Transverse colon (tissue), 4 donors: ENCODE measurements at regions not wholly inside any gene's neighbourhood (a gene's known extent, or its start where the extent isn't known, plus 50 kb on each side); places are given as distances from the start of the nearest gene placed in this dataset.

ENCODE experiments used
- EP300 ChIP-seq: sonication (generic); formaldehyde crosslinking; IDR thresholded peaks from one replicate; pipeline ENCODE4 v1.6.1; 2017; ENCODE audit warnings: antibody characterized with exemption, low read depth
- POLR2A ChIP-seq: fragments of 450-650 bp; IDR thresholded peaks from one replicate; pipeline ENCODE4 v1.6.1; 2016; ENCODE audit warnings: antibody characterized with exemption, mild to moderate bottlenecking, moderate library complexity
- POLR2AphosphoS5 ChIP-seq, 3 donors: sonication (generic); formaldehyde crosslinking; IDR thresholded peaks; one replicate each; pipeline ENCODE4 v1.6.1; 2016; ENCODE audit warnings: antibody characterized with exemption in 3 of 3
- TF ChIP-seq, protein P1 (sequence below), 5 experiments: fragments of 200-600 bp in 3 of 5; fragments of 450-650 bp in 2 of 5; sonication (generic) in 3 of 5; IDR thresholded peaks; 1 replicate in 2 of 5; 2 replicates in 3 of 5; pipeline ENCODE4 v1.5.1; 2016 to 2017; ENCODE audit warnings: antibody characterized with exemption in 5 of 5, inconsistent platforms in 3 of 5, mild to moderate bottlenecking in 2 of 5, moderate library complexity in 1 of 5

DNA sequence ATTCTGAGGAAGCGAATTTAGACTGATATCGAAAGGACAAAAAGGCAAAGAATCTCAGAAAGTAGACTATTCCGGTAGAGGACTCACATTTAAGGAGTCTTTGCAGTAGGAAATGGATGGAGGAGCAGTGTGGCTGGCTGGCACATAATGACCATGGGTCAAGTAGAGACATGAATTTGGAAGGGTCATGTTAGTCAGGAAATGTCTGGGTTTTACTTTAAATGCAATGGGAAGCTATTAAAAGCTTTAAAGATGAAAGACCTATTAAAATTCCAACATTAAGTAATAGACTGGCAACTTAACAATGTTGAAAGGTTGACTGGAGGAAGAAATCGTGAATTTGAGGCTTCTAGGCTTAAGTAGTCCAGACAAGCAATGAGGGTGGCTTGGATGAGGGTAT, 90.0 kb upstream of the SEMA3C start:
- TF ChIP-seq, protein P1, sequence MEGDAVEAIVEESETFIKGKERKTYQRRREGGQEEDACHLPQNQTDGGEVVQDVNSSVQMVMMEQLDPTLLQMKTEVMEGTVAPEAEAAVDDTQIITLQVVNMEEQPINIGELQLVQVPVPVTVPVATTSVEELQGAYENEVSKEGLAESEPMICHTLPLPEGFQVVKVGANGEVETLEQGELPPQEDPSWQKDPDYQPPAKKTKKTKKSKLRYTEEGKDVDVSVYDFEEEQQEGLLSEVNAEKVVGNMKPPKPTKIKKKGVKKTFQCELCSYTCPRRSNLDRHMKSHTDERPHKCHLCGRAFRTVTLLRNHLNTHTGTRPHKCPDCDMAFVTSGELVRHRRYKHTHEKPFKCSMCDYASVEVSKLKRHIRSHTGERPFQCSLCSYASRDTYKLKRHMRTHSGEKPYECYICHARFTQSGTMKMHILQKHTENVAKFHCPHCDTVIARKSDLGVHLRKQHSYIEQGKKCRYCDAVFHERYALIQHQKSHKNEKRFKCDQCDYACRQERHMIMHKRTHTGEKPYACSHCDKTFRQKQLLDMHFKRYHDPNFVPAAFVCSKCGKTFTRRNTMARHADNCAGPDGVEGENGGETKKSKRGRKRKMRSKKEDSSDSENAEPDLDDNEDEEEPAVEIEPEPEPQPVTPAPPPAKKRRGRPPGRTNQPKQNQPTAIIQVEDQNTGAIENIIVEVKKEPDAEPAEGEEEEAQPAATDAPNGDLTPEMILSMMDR (IDR thresholded peaks at IDR 0.05) = no peak
- TF ChIP-seq POLR2A (no peak), POLR2AphosphoS5 (IDR thresholded peaks at IDR 0.05) (no peak), EP300 (no peak)
